Dermis blood vessel endothelial cell (primary cell): ENCODE measurements at regions not wholly inside any gene's neighbourhood (a gene's known extent, or its start where the extent isn't known, plus 50 kb on each side); places are given as distances from the start of the nearest gene placed in this dataset.
A peak's percentile ranks its signal among the peaks of the same experiment; 100 is the strongest.
"Not testable (repeated sequence)": the region's sequence is repeated elsewhere in the genome, so short reads cannot be mapped to it uniquely, and the experiment has no call there.

ENCODE experiments used
- DNase-seq: peaks from one replicate; pipeline ENCODE4 v3.0.0; 2010

- no peak for DNase-seq
Observed at GRCh38 chr10:27388761-27389399, 115.2 kb upstream of the RAB18 start.

- DNase-seq: peak; percentile 17
Observed at GRCh38 chr10:27383595-27384542, 120.2 kb upstream of the RAB18 start.

- DNase-seq: no peak
Observed at GRCh38 chr10:27382176-27382575, 121.9 kb upstream of the RAB18 start.

GRCh38 chr10:27380929-27381358, 123.2 kb upstream of the RAB18 start:
- no peak for DNase-seq

- not testable (repeated sequence) for DNase-seq
Observed at GRCh38 chr10:27379041-27379440, 125.1 kb upstream of the RAB18 start.

- DNase-seq: no peak
Observed at GRCh38 chr10:27373566-27374160, 130.4 kb upstream of the RAB18 start.

- no peak for DNase-seq
Observed at GRCh38 chr10:27372095-27372494, 131.5 kb upstream of the ACBD5 start.

GRCh38 chr10:27371375-27371774, 130.8 kb upstream of the ACBD5 start:
- not testable (repeated sequence) for DNase-seq

GRCh38 chr10:27369880-27370279, 129.3 kb upstream of the ACBD5 start:
- peak; percentile 32 for DNase-seq

- no peak for DNase-seq
Observed at GRCh38 chr10:27368706-27369105, 128.1 kb upstream of the ACBD5 start.

- no peak for DNase-seq
Observed at GRCh38 chr10:27366769-27367168, 126.2 kb upstream of the ACBD5 start.

- no peak for DNase-seq
Observed at GRCh38 chr10:27364028-27364427, 123.4 kb upstream of the ACBD5 start.

GRCh38 chr10:27360581-27361172, 120.1 kb upstream of the ACBD5 start:
- DNase-seq: peak; percentile 89

- no peak for DNase-seq
Observed at GRCh38 chr10:27359792-27360355, 119.3 kb upstream of the ACBD5 start.

GRCh38 chr10:27356738-27357137, 116.1 kb upstream of the ACBD5 start:
- DNase-seq: no peak

GRCh38 chr10:27355918-27356573, 115.4 kb upstream of the ACBD5 start:
- peak; percentile 11 for DNase-seq

- not testable (repeated sequence) for DNase-seq
Observed at GRCh38 chr10:27354643-27355270, 114.2 kb upstream of the ACBD5 start.

- not testable (repeated sequence) for DNase-seq
Observed at GRCh38 chr10:27354100-27354499, 113.5 kb upstream of the ACBD5 start.

- DNase-seq: no peak
Observed at GRCh38 chr10:27349987-27350386, 109.4 kb upstream of the ACBD5 start.

GRCh38 chr10:27347827-27348207, 107.2 kb upstream of the ACBD5 start:
- DNase-seq: not testable (repeated sequence)

- no peak for DNase-seq
Observed at GRCh38 chr10:27345455-27345920, 104.9 kb upstream of the ACBD5 start.
